ENCODE measurements at regions not wholly inside any gene's neighbourhood (a gene's known extent, or its start where the extent isn't known, plus 50 kb on each side); places are given as distances from the start of the nearest gene placed in this dataset.
"Not testable (repeated sequence)": the region's sequence is repeated elsewhere in the genome, so short reads cannot be mapped to it uniquely, and the experiment has no call there.

GRCh38 chr5:125450771-125451170 lies 704.3 kb upstream of the ZNF608 start:
- ChIA-PET POLR2A (no interaction called here), CTCF (no interaction called here)
- Histone ChIP-seq H3K27ac (ENCODE audit: low read length) (no peak overlapping the region), H3K4me3 (ENCODE audit: control insufficient read depth in 1 of 2, extremely low read depth in 1 of 2, low read length in 1 of 2) (no peak overlapping the region), H3K9me3 (no peaks in the 10 kb centered on the region), H3K27me3 (replicated peaks in 1 of 2; ENCODE audit: control insufficient read depth in 2 of 2, extremely low read depth in 1 of 2, insufficient read depth in 2 of 2, low read length in 1 of 2) (no peaks in the 10 kb centered on the region), H3K36me3 (ENCODE audit: control insufficient read depth in 2 of 2, extremely low read depth in 1 of 2, insufficient read depth in 1 of 2, low read length in 1 of 2) (no peaks in the 10 kb centered on the region), H3K4me1 (ENCODE audit: control insufficient read depth in 1 of 2, extremely low read depth in 1 of 2, insufficient read depth in 2 of 2, low read length in 2 of 2) (no peaks in the 10 kb centered on the region)
- Mint-ChIP-seq H3K4me1 (no peaks in the 10 kb centered on the region), H3K9me3 (peaks cover 7 to 38% (median 18%) of the 10 kb centered on the region in 3 donors), H3K4me3 (no peak overlapping the region), H3K36me3 (no peaks in the 10 kb centered on the region), H3K27me3 (no peaks in the 10 kb centered on the region), H3K27ac (no peak overlapping the region)
- ATAC-seq (replicated peaks in 1 of 4): no peak
- DNase-seq: no peak
- 40% methylated on average over 1 of the region's 2 CpGs for WGBS (ENCODE audit: insufficient coverage)

- Histone ChIP-seq H3K9me3 (no peaks in the 10 kb centered on the region), H3K4me1 (ENCODE audit: control insufficient read depth in 1 of 2, extremely low read depth in 1 of 2, insufficient read depth in 2 of 2, low read length in 2 of 2) (no peaks in the 10 kb centered on the region), H3K4me3 (ENCODE audit: control insufficient read depth in 1 of 2, extremely low read depth in 1 of 2, low read length in 1 of 2) (no peak overlapping the region), H3K27me3 (replicated peaks in 1 of 2; ENCODE audit: control insufficient read depth in 2 of 2, extremely low read depth in 1 of 2, insufficient read depth in 2 of 2, low read length in 1 of 2) (no peaks in the 10 kb centered on the region), H3K36me3 (ENCODE audit: control insufficient read depth in 2 of 2, extremely low read depth in 1 of 2, insufficient read depth in 1 of 2, low read length in 1 of 2) (no peaks in the 10 kb centered on the region), H3K27ac (ENCODE audit: low read length) (no peak overlapping the region)
- no peak overlapping the region for H3K4me3 Mint-ChIP-seq
- H3K27ac Mint-ChIP-seq: no peak overlapping the region
- ATAC-seq (replicated peaks in 1 of 4) (no peak), DNase-seq (no peak)
- no peaks in the 10 kb centered on the region for H3K4me1 Mint-ChIP-seq
- no peaks in the 10 kb centered on the region for H3K27me3 Mint-ChIP-seq
- CTCF ChIA-PET: no interaction called here
- peaks cover 7 to 38% (median 22%) of the 10 kb centered on the region in 3 donors for H3K9me3 Mint-ChIP-seq
- POLR2A ChIA-PET: no interaction called here
- no peaks in the 10 kb centered on the region for H3K36me3 Mint-ChIP-seq
Observed at GRCh38 chr5:125451622-125452021, 705.2 kb upstream of the ZNF608 start.

- Histone ChIP-seq H3K4me3 (ENCODE audit: control insufficient read depth in 1 of 2, extremely low read depth in 1 of 2, low read length in 1 of 2) (no peak overlapping the region), H3K27ac (ENCODE audit: low read length) (no peak overlapping the region), H3K4me1 (ENCODE audit: control insufficient read depth in 1 of 2, extremely low read depth in 1 of 2, insufficient read depth in 2 of 2, low read length in 2 of 2) (no peaks in the 10 kb centered on the region), H3K27me3 (replicated peaks in 1 of 2; ENCODE audit: control insufficient read depth in 2 of 2, extremely low read depth in 1 of 2, insufficient read depth in 2 of 2, low read length in 1 of 2) (no peaks in the 10 kb centered on the region), H3K9me3 (no peaks in the 10 kb centered on the region), H3K36me3 (ENCODE audit: control insufficient read depth in 2 of 2, extremely low read depth in 1 of 2, insufficient read depth in 1 of 2, low read length in 1 of 2) (no peaks in the 10 kb centered on the region)
- H3K4me1 Mint-ChIP-seq: no peaks in the 10 kb centered on the region
- ChIA-PET POLR2A (interaction anchor here in 1 of 2 donors (0.5 kb wide), 1 partner anchor 1373 kb away, joined by 3 read pairs; no protein-coding TSS in a partner anchor), CTCF (interaction anchor here in 1 of 2 donors (0.8 kb wide), 1 partner anchor 1569 kb away, joined by 8 read pairs; no protein-coding TSS in a partner anchor)
- no peak for ATAC-seq (replicated peaks in 1 of 4)
- WGBS (ENCODE audit: insufficient coverage): 33% methylated on average over 1 of the region's 3 CpGs
- H3K4me3 Mint-ChIP-seq: no peak overlapping the region
- no peaks in the 10 kb centered on the region for H3K36me3 Mint-ChIP-seq
- no peak overlapping the region for H3K27ac Mint-ChIP-seq
- DNase-seq: no peak
- no peaks in the 10 kb centered on the region for H3K27me3 Mint-ChIP-seq
- H3K9me3 Mint-ChIP-seq: peaks cover 9 to 36% (median 28%) of the 10 kb centered on the region in 3 donors
Observed at GRCh38 chr5:125452991-125453390, 706.6 kb upstream of the ZNF608 start.

- Histone ChIP-seq H3K27me3 (replicated peaks in 1 of 2; ENCODE audit: control insufficient read depth in 2 of 2, extremely low read depth in 1 of 2, insufficient read depth in 2 of 2, low read length in 1 of 2) (no peaks in the 10 kb centered on the region), H3K4me3 (ENCODE audit: control insufficient read depth in 1 of 2, extremely low read depth in 1 of 2, low read length in 1 of 2) (no peak overlapping the region), H3K9me3 (no peaks in the 10 kb centered on the region), H3K36me3 (ENCODE audit: control insufficient read depth in 2 of 2, extremely low read depth in 1 of 2, insufficient read depth in 1 of 2, low read length in 1 of 2) (no peaks in the 10 kb centered on the region), H3K27ac (ENCODE audit: low read length) (no peak overlapping the region), H3K4me1 (ENCODE audit: control insufficient read depth in 1 of 2, extremely low read depth in 1 of 2, insufficient read depth in 2 of 2, low read length in 2 of 2) (no peaks in the 10 kb centered on the region)
- no peak overlapping the region for H3K27ac Mint-ChIP-seq
- ChIA-PET POLR2A (no interaction called here), CTCF (no interaction called here)
- DNase-seq (no peak), ATAC-seq (replicated peaks in 1 of 4) (no peak)
- H3K27me3 Mint-ChIP-seq: no peaks in the 10 kb centered on the region
- no peaks in the 10 kb centered on the region for H3K4me1 Mint-ChIP-seq
- no CpG with 5 or more reads among the region's 1 CpG for WGBS (ENCODE audit: insufficient coverage)
- peaks cover 17 to 38% (median 28%) of the 10 kb centered on the region in 3 donors for H3K9me3 Mint-ChIP-seq
- no peaks in the 10 kb centered on the region for H3K36me3 Mint-ChIP-seq
- H3K4me3 Mint-ChIP-seq: no peak overlapping the region
Observed at GRCh38 chr5:125455041-125455440, 708.6 kb upstream of the ZNF608 start.

- H3K27me3 ChIP-seq (replicated peaks in 1 of 2; ENCODE audit: control insufficient read depth in 2 of 2, extremely low read depth in 1 of 2, insufficient read depth in 2 of 2, low read length in 1 of 2); H3K27ac ChIP-seq (ENCODE audit: low read length); ATAC-seq (replicated peaks in 1 of 4); H3K4me3 ChIP-seq (ENCODE audit: control insufficient read depth in 1 of 2, extremely low read depth in 1 of 2, low read length in 1 of 2); H3K27ac Mint-ChIP-seq; H3K9me3 ChIP-seq; H3K4me3 Mint-ChIP-seq; H3K4me1 ChIP-seq (ENCODE audit: control insufficient read depth in 1 of 2, extremely low read depth in 1 of 2, insufficient read depth in 2 of 2, low read length in 2 of 2); H3K36me3 ChIP-seq (ENCODE audit: control insufficient read depth in 2 of 2, extremely low read depth in 1 of 2, insufficient read depth in 1 of 2, low read length in 1 of 2); H3K27me3 Mint-ChIP-seq; CTCF ChIA-PET; H3K4me1 Mint-ChIP-seq; H3K36me3 Mint-ChIP-seq; POLR2A ChIA-PET; DNase-seq: not testable (repeated sequence)
- H3K9me3 Mint-ChIP-seq: peaks cover 17 to 36% (median 28%) of the 10 kb centered on the region in 3 donors
- no CpG with 5 or more reads among the region's 4 CpGs for WGBS (ENCODE audit: insufficient coverage)
Observed at GRCh38 chr5:125456005-125456404, 709.6 kb upstream of the ZNF608 start.

- H3K4me1 Mint-ChIP-seq: no peaks in the 10 kb centered on the region
- 69% methylated on average over 4 of the region's 4 CpGs for WGBS (ENCODE audit: insufficient coverage)
- H3K9me3 Mint-ChIP-seq: peaks cover 17 to 36% (median 28%) of the 10 kb centered on the region in 3 donors
- ChIA-PET CTCF (no interaction called here), POLR2A (no interaction called here)
- no peak overlapping the region for H3K4me3 Mint-ChIP-seq
- H3K27me3 Mint-ChIP-seq: no peaks in the 10 kb centered on the region
- no peaks in the 10 kb centered on the region for H3K9me3 ChIP-seq
- DNase-seq (no peak), ATAC-seq (replicated peaks in 1 of 4) (no peak)
- no peak overlapping the region for H3K27ac Mint-ChIP-seq
- no peak overlapping the region for H3K4me3 ChIP-seq (ENCODE audit: control insufficient read depth in 1 of 2, extremely low read depth in 1 of 2, low read length in 1 of 2)
- no peaks in the 10 kb centered on the region for H3K27me3 ChIP-seq (replicated peaks in 1 of 2; ENCODE audit: control insufficient read depth in 2 of 2, extremely low read depth in 1 of 2, insufficient read depth in 2 of 2, low read length in 1 of 2)
- H3K36me3 ChIP-seq (ENCODE audit: control insufficient read depth in 2 of 2, extremely low read depth in 1 of 2, insufficient read depth in 1 of 2, low read length in 1 of 2): no peaks in the 10 kb centered on the region
- no peaks in the 10 kb centered on the region for H3K4me1 ChIP-seq (ENCODE audit: control insufficient read depth in 1 of 2, extremely low read depth in 1 of 2, insufficient read depth in 2 of 2, low read length in 2 of 2)
- no peak overlapping the region for H3K27ac ChIP-seq (ENCODE audit: low read length)
- no peaks in the 10 kb centered on the region for H3K36me3 Mint-ChIP-seq
Observed at GRCh38 chr5:125457617-125458016, 711.2 kb upstream of the ZNF608 start.

GRCh38 chr5:125458949-125459348 lies 712.5 kb upstream of the ZNF608 start:
- H3K36me3 Mint-ChIP-seq; H3K27ac Mint-ChIP-seq; H3K27ac ChIP-seq (ENCODE audit: low read length); H3K4me3 Mint-ChIP-seq; H3K27me3 ChIP-seq (replicated peaks in 1 of 2; ENCODE audit: control insufficient read depth in 2 of 2, extremely low read depth in 1 of 2, insufficient read depth in 2 of 2, low read length in 1 of 2); ATAC-seq (replicated peaks in 1 of 4); H3K9me3 ChIP-seq; H3K27me3 Mint-ChIP-seq; H3K36me3 ChIP-seq (ENCODE audit: control insufficient read depth in 2 of 2, extremely low read depth in 1 of 2, insufficient read depth in 1 of 2, low read length in 1 of 2); H3K4me1 Mint-ChIP-seq; H3K4me1 ChIP-seq (ENCODE audit: control insufficient read depth in 1 of 2, extremely low read depth in 1 of 2, insufficient read depth in 2 of 2, low read length in 2 of 2); CTCF ChIA-PET; POLR2A ChIA-PET; H3K4me3 ChIP-seq (ENCODE audit: control insufficient read depth in 1 of 2, extremely low read depth in 1 of 2, low read length in 1 of 2); DNase-seq: not testable (repeated sequence)
- H3K9me3 Mint-ChIP-seq: peaks cover 13 to 28% (median 27%) of the 10 kb centered on the region in 3 donors
- WGBS (ENCODE audit: insufficient coverage): 94% methylated on average over 2 of the region's 2 CpGs

Measured in T-cell (primary cell).